Chondrocyte (in vitro differentiated cells): ENCODE measurements at regions not wholly inside any gene's neighbourhood (a gene's known extent, or its start where the extent isn't known, plus 50 kb on each side); places are given as distances from the start of the nearest gene placed in this dataset.

ENCODE experiments used
- DNase-seq: peaks from one replicate; pipeline ENCODE4 v3.0.0; 2021; ENCODE audit warnings: mixed read lengths, low spot score
- H3K27ac Mint-ChIP-seq: one replicate; pipeline ENCODE4 v1.8.0; 2021; ENCODE audit warnings: mild to moderate bottlenecking, moderate library complexity, mixed read lengths; ENCODE audit not compliant: unreplicated experiment
- H3K27me3 Mint-ChIP-seq: 2 replicates; pipeline ENCODE4 v1.8.0; 2021; ENCODE audit warnings: low read depth, mixed read lengths
- H3K36me3 Mint-ChIP-seq: 2 replicates; pipeline ENCODE4 v1.8.0; 2021; ENCODE audit warnings: low read depth, mixed read lengths
- H3K4me1 Mint-ChIP-seq: 2 replicates; pipeline ENCODE4 v1.8.0; 2021; ENCODE audit warnings: low read depth, mild to moderate bottlenecking, mixed read lengths
- H3K4me3 Mint-ChIP-seq: one replicate; pipeline ENCODE4 v1.8.0; 2021; ENCODE audit warnings: mild to moderate bottlenecking, moderate library complexity, mixed read lengths; ENCODE audit not compliant: unreplicated experiment
- H3K9me3 Mint-ChIP-seq: 2 replicates; pipeline ENCODE4 v1.8.0; 2021; ENCODE audit warnings: low read depth, mixed read lengths
- CTCF ChIP-seq: fragments of 200-600 bp; sonication (generic); IDR thresholded peaks from 2 replicates; pipeline ENCODE4 v1.5.0; 2021; ENCODE audit warnings: antibody characterized with exemption, mild to moderate bottlenecking, moderate library complexity

- no peak for TF ChIP-seq CTCF
- H3K27ac Mint-ChIP-seq: no peak overlapping the region
- H3K4me3 Mint-ChIP-seq: no peak overlapping the region
- no peaks in the 10 kb centered on the region for H3K9me3 Mint-ChIP-seq
- H3K27me3 Mint-ChIP-seq: peaks cover 11% of the 10 kb centered on the region
- DNase-seq: no peak
- no peaks in the 10 kb centered on the region for H3K4me1 Mint-ChIP-seq
- H3K36me3 Mint-ChIP-seq: no peaks in the 10 kb centered on the region
Measured at GRCh38 chr10:129397198-129397974, 69.7 kb upstream of the MGMT start.

GRCh38 chr10:129398711-129399141 lies 68.3 kb upstream of the MGMT start:
- no peak for DNase-seq
- Mint-ChIP-seq H3K27ac (no peak overlapping the region), H3K9me3 (no peaks in the 10 kb centered on the region), H3K36me3 (no peaks in the 10 kb centered on the region), H3K4me1 (no peaks in the 10 kb centered on the region), H3K4me3 (no peak overlapping the region), H3K27me3 (peaks cover 6% of the 10 kb centered on the region)
- TF ChIP-seq CTCF: no peak

- H3K36me3 Mint-ChIP-seq: no peaks in the 10 kb centered on the region
- TF ChIP-seq CTCF: no peak
- no peak overlapping the region for H3K4me3 Mint-ChIP-seq
- H3K27me3 Mint-ChIP-seq: peaks cover 6% of the 10 kb centered on the region
- DNase-seq: no peak
- no peaks in the 10 kb centered on the region for H3K4me1 Mint-ChIP-seq
- no peaks in the 10 kb centered on the region for H3K9me3 Mint-ChIP-seq
- H3K27ac Mint-ChIP-seq: no peak overlapping the region
Measured at GRCh38 chr10:129400426-129400825, 66.6 kb upstream of the MGMT start.

- DNase-seq: no peak
- TF ChIP-seq CTCF: no peak
- no peaks in the 10 kb centered on the region for H3K9me3 Mint-ChIP-seq
- no peak overlapping the region for H3K4me3 Mint-ChIP-seq
- H3K36me3 Mint-ChIP-seq: no peaks in the 10 kb centered on the region
- H3K4me1 Mint-ChIP-seq: no peaks in the 10 kb centered on the region
- no peak overlapping the region for H3K27ac Mint-ChIP-seq
- peaks cover 3% of the 10 kb centered on the region for H3K27me3 Mint-ChIP-seq
Measured at GRCh38 chr10:129402459-129402858, 64.6 kb upstream of the MGMT start.

- Mint-ChIP-seq H3K4me1 (no peaks in the 10 kb centered on the region), H3K27me3 (peaks cover 7% of the 10 kb centered on the region), H3K4me3 (no peak overlapping the region), H3K27ac (no peak overlapping the region), H3K36me3 (no peaks in the 10 kb centered on the region), H3K9me3 (peaks cover 4% of the 10 kb centered on the region)
- DNase-seq: no peak
- no peak for TF ChIP-seq CTCF
Measured at GRCh38 chr10:129404091-129404490, 63.0 kb upstream of the MGMT start.
